Breast epithelium (tissue), 4 donors: ENCODE measurements at regions not wholly inside any gene's neighbourhood (a gene's known extent, or its start where the extent isn't known, plus 50 kb on each side); places are given as distances from the start of the nearest gene placed in this dataset.
A peak's percentile ranks its signal among the peaks of the same experiment; 100 is the strongest.

Experiments
- DNase-seq, 2 donors: peaks; one replicate each; pipeline ENCODE4 v3.0.0-alpha.2; 2019; ENCODE audit warnings: low spot score in 2 of 2
- H3K27ac ChIP-seq, 2 donors: fragments of 200-600 bp; sonication (generic) in 1 of 2; one replicate each; pipeline ENCODE4 v1.5.1; 2016 to 2019; ENCODE audit warnings: mild to moderate bottlenecking in 1 of 2
- H3K27me3 ChIP-seq, 2 donors: fragments of 200-600 bp; sonication (generic) in 1 of 2; one replicate each; pipeline versions ENCODE4 v1.5.1 to v1.6.0; 2017 to 2019; ENCODE audit warnings: control low read depth in 1 of 2, mild to moderate bottlenecking in 1 of 2
- H3K36me3 ChIP-seq: fragments of 200-600 bp; one replicate; pipeline ENCODE4 v1.5.1; 2019
- H3K4me1 ChIP-seq, 2 donors: fragments of 200-600 bp; sonication (generic); one replicate each; pipeline ENCODE4 v1.5.1; 2016 to 2019; ENCODE audit warnings: control low read depth in 1 of 2
- H3K4me3 ChIP-seq, 3 donors: fragments of 200-600 bp; sonication (generic); 1 replicate in 2 of 3; 2 replicates in 1 of 3; pipeline ENCODE4 v1.5.1; 2016 to 2019; ENCODE audit warnings: mild to moderate bottlenecking in 3 of 3, moderate library complexity in 2 of 3
- H3K9me3 ChIP-seq, 2 donors: fragments of 200-600 bp; sonication (generic) in 1 of 2; one replicate each; pipeline ENCODE4 v1.5.1; 2016 to 2019; ENCODE audit warnings: control low read depth in 1 of 2
- POLR2A ChIP-seq: fragments of 450-650 bp; IDR thresholded peaks from one replicate; pipeline ENCODE4 v1.6.1; 2016; ENCODE audit warnings: antibody characterized with exemption, mild to moderate bottlenecking, moderate library complexity
- POLR2AphosphoS5 ChIP-seq, 3 donors: sonication (generic); formaldehyde crosslinking; IDR thresholded peaks; one replicate each; pipeline ENCODE4 v1.6.1; 2017; ENCODE audit warnings: antibody characterized with exemption in 3 of 3
- intact Hi-C: fragments of 100-400 bp; cut with DNase I; formaldehyde crosslinking; loops from one replicate; pipeline ENCODE4 v1.15.1; 2023; ENCODE audit warnings: low total_unique reads
- TF ChIP-seq, protein P1 (sequence below), 3 donors: fragments of 450-650 bp; IDR thresholded peaks; one replicate each; pipeline ENCODE4 v1.5.1; 2016 to 2017; ENCODE audit warnings: antibody characterized with exemption in 3 of 3, mild to moderate bottlenecking in 3 of 3, moderate library complexity in 3 of 3

- TF ChIP-seq POLR2AphosphoS5 (IDR thresholded peaks at IDR 0.05) (no peak), POLR2A (no peak)
- TF ChIP-seq, protein P1, sequence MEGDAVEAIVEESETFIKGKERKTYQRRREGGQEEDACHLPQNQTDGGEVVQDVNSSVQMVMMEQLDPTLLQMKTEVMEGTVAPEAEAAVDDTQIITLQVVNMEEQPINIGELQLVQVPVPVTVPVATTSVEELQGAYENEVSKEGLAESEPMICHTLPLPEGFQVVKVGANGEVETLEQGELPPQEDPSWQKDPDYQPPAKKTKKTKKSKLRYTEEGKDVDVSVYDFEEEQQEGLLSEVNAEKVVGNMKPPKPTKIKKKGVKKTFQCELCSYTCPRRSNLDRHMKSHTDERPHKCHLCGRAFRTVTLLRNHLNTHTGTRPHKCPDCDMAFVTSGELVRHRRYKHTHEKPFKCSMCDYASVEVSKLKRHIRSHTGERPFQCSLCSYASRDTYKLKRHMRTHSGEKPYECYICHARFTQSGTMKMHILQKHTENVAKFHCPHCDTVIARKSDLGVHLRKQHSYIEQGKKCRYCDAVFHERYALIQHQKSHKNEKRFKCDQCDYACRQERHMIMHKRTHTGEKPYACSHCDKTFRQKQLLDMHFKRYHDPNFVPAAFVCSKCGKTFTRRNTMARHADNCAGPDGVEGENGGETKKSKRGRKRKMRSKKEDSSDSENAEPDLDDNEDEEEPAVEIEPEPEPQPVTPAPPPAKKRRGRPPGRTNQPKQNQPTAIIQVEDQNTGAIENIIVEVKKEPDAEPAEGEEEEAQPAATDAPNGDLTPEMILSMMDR (IDR thresholded peaks at IDR 0.05): no peak
- Histone ChIP-seq H3K4me1 (peaks cover 0 to 3% of the 10 kb centered on the region in 2 donors), H3K27ac (no peak overlapping the region), H3K9me3 (no peaks in the 10 kb centered on the region), H3K36me3 (no peaks in the 10 kb centered on the region), H3K27me3 (no peaks in the 10 kb centered on the region), H3K4me3 (no peak overlapping the region)
- intact Hi-C loops: no loop called here
- peak in 1 of 2 donors; percentile 20 for DNase-seq
Observed at GRCh38 chr2:14016289-14016955, 616.1 kb upstream of the LRATD1 start.

DNA sequence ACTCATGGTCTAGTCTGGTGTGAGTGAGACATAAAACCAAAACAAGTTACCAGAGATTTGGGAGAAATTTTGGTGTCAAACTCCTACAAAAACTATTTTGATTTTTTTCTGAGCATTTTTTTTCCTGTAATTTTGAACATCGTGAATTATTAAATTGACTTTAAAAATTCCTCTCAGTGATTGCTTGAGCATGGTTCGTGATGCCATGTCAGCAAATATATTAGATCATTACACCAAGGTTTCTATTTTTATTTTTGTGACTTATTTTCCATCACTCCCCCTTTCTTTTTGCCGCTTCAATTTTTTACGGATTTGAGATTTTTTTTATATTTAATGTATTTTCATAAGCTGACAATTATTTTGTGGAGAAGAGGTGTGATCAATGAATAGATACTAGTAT lies 613.9 kb upstream of the LRATD1 start:
- H3K36me3 ChIP-seq: no peaks in the 10 kb centered on the region
- intact Hi-C loops: no loop called here
- peaks cover 0 to 3% of the 10 kb centered on the region in 2 donors for H3K4me1 ChIP-seq
- no peak for DNase-seq
- H3K27ac ChIP-seq: no peak overlapping the region
- H3K4me3 ChIP-seq: no peak overlapping the region
- no peaks in the 10 kb centered on the region for H3K27me3 ChIP-seq
- TF ChIP-seq POLR2A (no peak), POLR2AphosphoS5 (IDR thresholded peaks at IDR 0.05) (no peak)
- TF ChIP-seq, protein P1 (IDR thresholded peaks at IDR 0.05): no peak
- H3K9me3 ChIP-seq: no peaks in the 10 kb centered on the region

GRCh38 chr2:14023558-14023957 lies 609.0 kb upstream of the LRATD1 start:
- intact Hi-C loops: loop anchor here (5.0 kb wide), 1 partner anchor 874 kb away; no protein-coding TSS in a partner anchor
- Histone ChIP-seq H3K27me3 (no peaks in the 10 kb centered on the region), H3K4me3 (no peak overlapping the region), H3K9me3 (no peaks in the 10 kb centered on the region), H3K36me3 (no peaks in the 10 kb centered on the region), H3K4me1 (no peaks in the 10 kb centered on the region), H3K27ac (no peak overlapping the region)
- no peak for DNase-seq
- TF ChIP-seq POLR2AphosphoS5 (IDR thresholded peaks at IDR 0.05) (no peak), POLR2A (no peak)
- TF ChIP-seq, protein P1 (IDR thresholded peaks at IDR 0.05): no peak

DNA sequence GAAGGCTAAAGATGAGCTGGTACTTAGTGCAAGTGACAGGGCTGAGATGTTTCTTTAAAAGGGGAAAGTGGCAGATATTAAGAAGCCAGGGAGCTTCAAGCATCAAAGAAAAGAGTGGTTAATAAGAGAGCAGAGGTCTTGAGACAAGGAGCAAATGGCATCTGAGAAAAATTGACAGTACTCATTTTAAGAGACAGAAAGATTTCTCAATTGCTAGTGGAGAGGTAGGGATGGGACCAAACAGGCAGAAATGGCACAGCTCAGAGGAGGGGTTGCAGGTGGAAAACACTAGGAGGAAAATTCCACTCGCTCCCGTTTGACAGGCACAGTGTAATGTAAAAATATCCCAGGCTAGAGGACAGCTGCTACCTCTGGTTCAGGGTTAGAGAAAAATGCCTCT lies 593.4 kb upstream of the LRATD1 start:
- Histone ChIP-seq H3K9me3 (no peaks in the 10 kb centered on the region), H3K36me3 (peaks cover 4% of the 10 kb centered on the region), H3K27me3 (no peaks in the 10 kb centered on the region), H3K4me3 (no peak overlapping the region), H3K4me1 (no peaks in the 10 kb centered on the region), H3K27ac (no peak overlapping the region)
- DNase-seq: no peak
- no peak for TF ChIP-seq POLR2A
- TF ChIP-seq POLR2AphosphoS5 (IDR thresholded peaks at IDR 0.05): no peak
- TF ChIP-seq, protein P1 (IDR thresholded peaks at IDR 0.05): no peak
- intact Hi-C loops: no loop called here

DNA sequence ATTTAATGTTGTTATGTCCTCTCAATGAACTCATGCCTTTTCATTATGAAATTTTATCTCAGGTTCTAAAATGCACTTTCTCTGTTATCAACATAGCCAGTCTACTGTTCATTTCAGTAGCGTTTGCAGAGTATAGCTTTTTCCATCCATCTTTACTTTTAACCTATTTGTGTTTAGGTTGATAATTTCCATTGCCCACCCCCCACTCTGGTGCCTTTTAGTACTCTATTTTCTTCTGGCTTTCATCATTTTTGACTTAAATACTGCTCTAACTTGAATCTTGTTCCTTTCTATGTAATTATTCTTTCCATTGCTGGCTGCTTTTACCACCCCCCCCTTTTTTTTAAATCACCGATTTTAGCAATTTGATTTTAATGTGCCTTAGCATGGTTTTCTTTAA lies 585.0 kb upstream of the LRATD1 start:
- H3K4me3 ChIP-seq: no peak overlapping the region

More for the DNA sequence above, 585.0 kb upstream of the LRATD1 start:
- no peak for TF ChIP-seq POLR2AphosphoS5 (IDR thresholded peaks at IDR 0.05)
- TF ChIP-seq POLR2A: no peak
- TF ChIP-seq, protein P1 (IDR thresholded peaks at IDR 0.05): no peak
- no peak for DNase-seq
- intact Hi-C loops: no loop called here
- Histone ChIP-seq H3K27me3 (no peaks in the 10 kb centered on the region), H3K36me3 (peaks cover 4% of the 10 kb centered on the region), H3K4me1 (no peaks in the 10 kb centered on the region), H3K27ac (no peak overlapping the region), H3K9me3 (no peaks in the 10 kb centered on the region)
